Activated T-cell treated with anti-CD3 and anti-CD28 coated beads for 24 hours (primary cell): ENCODE measurements at regions not wholly inside any gene's neighbourhood (a gene's known extent, or its start where the extent isn't known, plus 50 kb on each side); places are given as distances from the start of the nearest gene placed in this dataset.
"Not testable (repeated sequence)": the region's sequence is repeated elsewhere in the genome, so short reads cannot be mapped to it uniquely, and the experiment has no call there.

ENCODE experiments used
- DNase-seq: peaks from one replicate; pipeline ENCODE4 v3.0.0-alpha.2; 2020; ENCODE audit warnings: low read depth

GRCh38 chr5:143533475-143533874 is 130.0 kb upstream of the NR3C1 start:
- no peak for DNase-seq

GRCh38 chr5:143527808-143528207 is 124.3 kb upstream of the NR3C1 start:
- DNase-seq: no peak

GRCh38 chr5:143525176-143525575 is 121.7 kb upstream of the NR3C1 start:
- DNase-seq: no peak

GRCh38 chr5:143524338-143524945 is 121.0 kb upstream of the NR3C1 start:
- no peak for DNase-seq

- DNase-seq: no peak
Measured at GRCh38 chr5:143521846-143522400, 118.4 kb upstream of the NR3C1 start.

- DNase-seq: no peak
Measured at GRCh38 chr5:143521141-143521540, 117.7 kb upstream of the NR3C1 start.

GRCh38 chr5:143519215-143519614 is 115.7 kb upstream of the NR3C1 start:
- not testable (repeated sequence) for DNase-seq

- DNase-seq: not testable (repeated sequence)
Measured at GRCh38 chr5:143517824-143518223, 114.3 kb upstream of the NR3C1 start.

- no peak for DNase-seq
Measured at GRCh38 chr5:143516249-143516648, 112.8 kb upstream of the NR3C1 start.

- no peak for DNase-seq
Measured at GRCh38 chr5:143515829-143516228, 112.3 kb upstream of the NR3C1 start.

GRCh38 chr5:143514616-143515335 is 111.3 kb upstream of the NR3C1 start:
- DNase-seq: no peak

GRCh38 chr5:143513720-143514119 is 110.2 kb upstream of the NR3C1 start:
- DNase-seq: no peak

- DNase-seq: no peak
Measured at GRCh38 chr5:143511736-143512135, 108.2 kb upstream of the NR3C1 start.

- DNase-seq: no peak
Measured at GRCh38 chr5:143509758-143510221, 106.3 kb upstream of the NR3C1 start.

GRCh38 chr5:143506836-143507552 is 103.5 kb upstream of the NR3C1 start:
- no peak for DNase-seq

- no peak for DNase-seq
Measured at GRCh38 chr5:143505934-143506333, 102.4 kb upstream of the NR3C1 start.

- no peak for DNase-seq
Measured at GRCh38 chr5:143505354-143505753, 101.9 kb upstream of the NR3C1 start.

- no peak for DNase-seq
Measured at GRCh38 chr5:143501310-143502044, 98.0 kb upstream of the NR3C1 start.

GRCh38 chr5:143499480-143500114 is 96.1 kb upstream of the NR3C1 start:
- DNase-seq: no peak

- DNase-seq: no peak
Measured at GRCh38 chr5:143498821-143499220, 95.3 kb upstream of the NR3C1 start.

GRCh38 chr5:143497749-143498148 is 94.3 kb upstream of the NR3C1 start:
- DNase-seq: no peak

GRCh38 chr5:143496943-143497342 is 93.5 kb upstream of the NR3C1 start:
- no peak for DNase-seq
